ENCODE measurements at regions not wholly inside any gene's neighbourhood (a gene's known extent, or its start where the extent isn't known, plus 50 kb on each side); places are given as distances from the start of the nearest gene placed in this dataset.
A peak's percentile ranks its signal among the peaks of the same experiment; 100 is the strongest.

DNA sequence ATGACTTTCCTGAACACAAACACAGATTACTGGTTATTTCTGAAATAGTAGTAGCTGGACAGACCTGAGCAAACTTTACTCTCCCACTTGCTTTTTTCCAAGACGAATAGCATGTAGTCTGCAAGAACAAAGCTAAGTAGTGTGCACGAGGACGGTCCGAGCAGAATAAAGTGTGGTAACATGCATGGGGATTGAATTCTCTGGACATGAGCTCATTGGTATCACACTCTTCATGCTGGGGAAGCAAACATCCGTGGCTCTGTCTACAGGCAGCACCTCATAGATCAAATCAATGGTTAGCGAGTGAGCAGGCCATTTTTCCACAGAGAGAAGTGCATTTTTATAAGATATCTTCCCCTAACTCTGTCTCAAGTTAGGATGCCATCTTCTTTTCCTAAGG lies 164.8 kb upstream of the STK17B start:
- Mint-ChIP-seq H3K36me3 (ENCODE audit: unreplicated experiment) (peaks cover 2% of the 10 kb centered on the region), H3K9me3 (ENCODE audit: unreplicated experiment) (no peaks in the 10 kb centered on the region), H3K4me1 (ENCODE audit: unreplicated experiment) (peaks cover 42% of the 10 kb centered on the region), H3K4me3 (ENCODE audit: unreplicated experiment) (no peak overlapping the region), H3K27ac (ENCODE audit: unreplicated experiment) (no peak overlapping the region), H3K27me3 (ENCODE audit: unreplicated experiment) (no peaks in the 10 kb centered on the region)
- no peak for TF ChIP-seq CTCF (IDR thresholded peaks at IDR 0.05)
- no peak for DNase-seq (ENCODE audit: extremely low spot score, unreplicated experiment)

GRCh38 chr2:196336715-196337114 lies 165.3 kb upstream of the STK17B start:
- Mint-ChIP-seq H3K27me3 (ENCODE audit: unreplicated experiment) (no peaks in the 10 kb centered on the region), H3K36me3 (ENCODE audit: unreplicated experiment) (peaks cover 2% of the 10 kb centered on the region), H3K9me3 (ENCODE audit: unreplicated experiment) (no peaks in the 10 kb centered on the region), H3K27ac (ENCODE audit: unreplicated experiment) (no peak overlapping the region), H3K4me1 (ENCODE audit: unreplicated experiment) (peaks cover 37% of the 10 kb centered on the region), H3K4me3 (ENCODE audit: unreplicated experiment) (no peak overlapping the region)
- DNase-seq (ENCODE audit: extremely low spot score, unreplicated experiment): no peak
- no peak for TF ChIP-seq CTCF (IDR thresholded peaks at IDR 0.05)

DNA sequence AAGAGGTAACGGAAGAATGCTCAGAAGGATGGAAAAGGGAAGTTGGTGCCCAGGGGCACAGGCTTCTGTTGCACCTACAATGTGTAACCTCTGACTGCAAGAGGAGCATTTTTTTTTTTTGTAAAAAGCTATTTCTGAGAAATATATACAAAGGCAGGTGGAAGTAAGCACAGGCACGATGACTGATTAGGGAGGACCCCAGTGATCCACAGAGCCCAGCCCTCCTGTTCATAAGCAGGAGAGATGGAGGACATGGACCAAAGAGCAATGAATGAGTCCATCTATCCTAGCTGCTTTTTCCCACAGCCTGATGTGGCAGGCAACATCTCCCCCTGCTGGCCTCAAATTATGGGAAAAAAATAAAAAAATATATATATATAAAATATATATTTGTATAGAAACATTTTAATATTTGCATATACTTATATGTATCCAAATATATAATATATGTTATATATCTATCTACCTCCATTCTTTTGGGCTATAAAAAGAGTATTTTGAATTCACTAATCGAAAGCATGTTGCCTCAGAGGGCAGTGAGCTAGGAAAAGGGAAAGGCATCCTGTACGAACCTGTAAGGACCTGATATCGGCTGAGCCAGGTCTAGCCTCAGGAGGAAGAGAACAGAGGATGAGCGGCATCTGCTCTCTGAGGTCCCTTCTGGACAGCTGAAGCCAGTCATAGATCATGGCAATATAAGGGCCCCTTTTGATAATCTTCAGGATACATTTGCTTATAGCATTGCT lies 166.0 kb upstream of the STK17B start:
- H3K4me1 Mint-ChIP-seq (ENCODE audit: unreplicated experiment): peaks cover 33% of the 10 kb centered on the region
- DNase-seq (ENCODE audit: extremely low spot score, unreplicated experiment): no peak

GRCh38 chr2:196338440-196338839 lies 167.1 kb upstream of the STK17B start:
- Mint-ChIP-seq H3K9me3 (ENCODE audit: unreplicated experiment) (no peaks in the 10 kb centered on the region), H3K36me3 (ENCODE audit: unreplicated experiment) (no peaks in the 10 kb centered on the region), H3K27me3 (ENCODE audit: unreplicated experiment) (no peaks in the 10 kb centered on the region), H3K27ac (ENCODE audit: unreplicated experiment) (no peak overlapping the region), H3K4me3 (ENCODE audit: unreplicated experiment) (no peak overlapping the region), H3K4me1 (ENCODE audit: unreplicated experiment) (peaks cover 33% of the 10 kb centered on the region)
- DNase-seq (ENCODE audit: extremely low spot score, unreplicated experiment): no peak
- TF ChIP-seq CTCF (IDR thresholded peaks at IDR 0.05): no peak

More for the DNA sequence above, 166.0 kb upstream of the STK17B start:
- TF ChIP-seq CTCF (IDR thresholded peaks at IDR 0.05): peak; percentile 65
- peaks cover 2% of the 10 kb centered on the region for H3K36me3 Mint-ChIP-seq (ENCODE audit: unreplicated experiment)
- H3K27me3 Mint-ChIP-seq (ENCODE audit: unreplicated experiment): no peaks in the 10 kb centered on the region
- H3K9me3 Mint-ChIP-seq (ENCODE audit: unreplicated experiment): no peaks in the 10 kb centered on the region
- H3K27ac Mint-ChIP-seq (ENCODE audit: unreplicated experiment): no peak overlapping the region
- H3K4me3 Mint-ChIP-seq (ENCODE audit: unreplicated experiment): no peak overlapping the region

DNA sequence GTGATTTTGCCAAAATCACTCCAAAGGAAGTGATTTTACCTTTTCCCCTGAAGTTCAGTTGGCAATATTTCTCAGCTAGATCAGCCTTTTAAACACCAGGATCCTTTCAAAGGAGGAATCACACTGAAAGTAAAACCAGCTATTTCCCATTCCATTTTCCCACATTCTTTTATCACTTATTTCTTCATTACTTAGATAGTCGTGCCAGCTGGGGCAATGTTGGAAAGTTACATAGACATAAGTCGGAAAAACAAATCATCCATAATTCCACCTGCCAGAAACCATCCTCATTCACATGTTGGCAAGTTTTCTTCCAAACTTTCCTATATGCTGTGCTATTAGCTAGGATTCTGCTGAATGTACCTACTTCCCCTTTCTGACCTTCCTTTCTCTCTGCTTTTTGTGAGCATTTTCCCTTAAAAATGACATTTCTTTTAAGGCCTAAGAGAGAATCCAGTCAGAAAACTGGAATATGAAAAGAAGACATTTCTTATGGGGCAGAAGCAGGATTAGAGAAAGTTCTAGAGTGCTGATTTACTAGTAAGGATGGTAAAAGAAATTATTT lies 170.0 kb upstream of the STK17B start:
- no peak for DNase-seq (ENCODE audit: extremely low spot score, unreplicated experiment)
- Mint-ChIP-seq H3K27ac (ENCODE audit: unreplicated experiment) (no peak overlapping the region), H3K9me3 (ENCODE audit: unreplicated experiment) (no peaks in the 10 kb centered on the region), H3K4me1 (ENCODE audit: unreplicated experiment) (peaks cover 10% of the 10 kb centered on the region), H3K4me3 (ENCODE audit: unreplicated experiment) (no peak overlapping the region), H3K27me3 (ENCODE audit: unreplicated experiment) (no peaks in the 10 kb centered on the region), H3K36me3 (ENCODE audit: unreplicated experiment) (peaks cover 3% of the 10 kb centered on the region)
- TF ChIP-seq CTCF (IDR thresholded peaks at IDR 0.05): no peak
